ENCODE measurements at regions not wholly inside any gene's neighbourhood (a gene's known extent, or its start where the extent isn't known, plus 50 kb on each side); places are given as distances from the start of the nearest gene placed in this dataset.

GRCh38 chr7:12485845-12486244 is 82.2 kb upstream of the VWDE start:
- Mint-ChIP-seq H3K27me3 (ENCODE audit: insufficient read depth, low read depth, poor library complexity) (no peaks in the 10 kb centered on the region), H3K9me3 (no peaks in the 10 kb centered on the region), H3K27ac (no peak overlapping the region), H3K4me3 (no peak overlapping the region), H3K36me3 (ENCODE audit: low read depth) (no peaks in the 10 kb centered on the region), H3K4me1 (peaks cover 18% of the 10 kb centered on the region; the same call in 2 of the 3 replicates)
- Histone ChIP-seq H4K20me1 (replicated peaks; ENCODE audit: insufficient read depth) (no peaks in the 10 kb centered on the region), H3K27ac (ENCODE audit: low read depth) (no peak overlapping the region), H3K36me3 (ENCODE audit: insufficient read depth) (no peaks in the 10 kb centered on the region), H3F3A (replicated peaks; ENCODE audit: low read depth) (no peaks in the 10 kb centered on the region), H3K27me3 (ENCODE audit: insufficient read depth) (no peaks in the 10 kb centered on the region), H3K9me2 (ENCODE audit: insufficient read depth) (no peaks in the 10 kb centered on the region), H3K4me2 (no peak overlapping the region), H3K79me2 (replicated peaks; ENCODE audit: insufficient read depth) (no peaks in the 10 kb centered on the region), H3K4me3 (no peak overlapping the region), H3K4me1 (ENCODE audit: insufficient read depth) (peaks cover 10% of the 10 kb centered on the region; the same call in 1 of the 2 replicates), H2AFZ (no peak overlapping the region)
- DNase-seq (ENCODE audit: low spot score) (no peak), ATAC-seq (no peak)
- no peak for TF ChIP-seq EZH2phosphoT487 (IDR thresholded peaks at IDR 0.05; ENCODE audit: unreplicated experiment)
- no peak for TF ChIP-seq REST (IDR thresholded peaks at IDR 0.05; ENCODE audit: unreplicated experiment)
- TF ChIP-seq ZNF331 (CRISPR knock-in tag; IDR thresholded peaks at IDR 0.05; ENCODE audit: low read depth): no peak
- TF ChIP-seq CTCF (conservative IDR thresholded peaks at IDR 0.05; ENCODE audit: low read depth in 2 of 2): no peak
- TF ChIP-seq ETS1 (IDR thresholded peaks at IDR 0.05): no peak
- TF ChIP-seq CREB1 (CRISPR knock-in tag; IDR thresholded peaks at IDR 0.05; ENCODE audit: low read depth): no peak

GRCh38 chr7:12488341-12488740 is 82.2 kb upstream of the SCIN start:
- H3K4me3 Mint-ChIP-seq: no peak overlapping the region
- Histone ChIP-seq H3K4me3 (no peak overlapping the region), H3K4me1 (ENCODE audit: insufficient read depth) (peaks cover 10% of the 10 kb centered on the region; the same call in 1 of the 2 replicates), H3K79me2 (replicated peaks; ENCODE audit: insufficient read depth) (no peaks in the 10 kb centered on the region), H3K27ac (ENCODE audit: low read depth) (no peak overlapping the region), H3K4me2 (no peak overlapping the region), H2AFZ (no peak overlapping the region), H3K36me3 (ENCODE audit: insufficient read depth) (no peaks in the 10 kb centered on the region), H4K20me1 (replicated peaks; ENCODE audit: insufficient read depth) (no peaks in the 10 kb centered on the region), H3F3A (replicated peaks; ENCODE audit: low read depth) (no peaks in the 10 kb centered on the region), H3K27me3 (ENCODE audit: insufficient read depth) (no peaks in the 10 kb centered on the region), H3K9me2 (ENCODE audit: insufficient read depth) (no peaks in the 10 kb centered on the region)
- H3K27me3 Mint-ChIP-seq (ENCODE audit: insufficient read depth, low read depth, poor library complexity): no peaks in the 10 kb centered on the region
- no peaks in the 10 kb centered on the region for H3K9me3 Mint-ChIP-seq
- DNase-seq (ENCODE audit: low spot score) (no peak), ATAC-seq (no peak)
- H3K27ac Mint-ChIP-seq: no peak overlapping the region
- H3K36me3 Mint-ChIP-seq (ENCODE audit: low read depth): no peaks in the 10 kb centered on the region
- H3K4me1 Mint-ChIP-seq: peaks cover 15% of the 10 kb centered on the region; the same call in 2 of the 3 replicates
- no peak for TF ChIP-seq ETS1 (IDR thresholded peaks at IDR 0.05)
- no peak for TF ChIP-seq EZH2phosphoT487 (IDR thresholded peaks at IDR 0.05; ENCODE audit: unreplicated experiment)
- TF ChIP-seq ZNF114 (CRISPR knock-in tag; IDR thresholded peaks at IDR 0.05): no peak
- no peak for TF ChIP-seq REST (IDR thresholded peaks at IDR 0.05; ENCODE audit: unreplicated experiment)
- no peak for TF ChIP-seq ZNF331 (CRISPR knock-in tag; IDR thresholded peaks at IDR 0.05; ENCODE audit: low read depth)
- no peak for TF ChIP-seq POLR2AphosphoS5 (IDR thresholded peaks at IDR 0.05; ENCODE audit: low read depth)
- no peak for TF ChIP-seq EZH2 (IDR thresholded peaks at IDR 0.05; ENCODE audit: low read depth, unreplicated experiment)
